SK-N-SH (cell line): ENCODE measurements at regions not wholly inside any gene's neighbourhood (a gene's known extent, or its start where the extent isn't known, plus 50 kb on each side); places are given as distances from the start of the nearest gene placed in this dataset.

Experiments used
- CTCF ChIA-PET: fragments of 300-600, 350-600 bp; formaldehyde crosslinking; extraction: SDS; loops from one replicate; lab custom pipeline; 2021; lab: Yijun Ruan, JAX
- POLR2A ChIA-PET: fragments of 350-600 bp; sonication (Branson Sonifier 250); formaldehyde crosslinking; extraction: SDS; loops from one replicate; lab custom pipeline; 2020; ENCODE audit warnings: antibody characterized with exemption, inconsistent platforms; lab: Yijun Ruan, JAX
- DNase-seq: peaks from one replicate; pipeline ENCODE4 v3.0.0; 2012
- H2AFZ ChIP-seq: fragments of 200-600 bp; sonication (generic); 2 replicates; pipeline ENCODE4 v1.8.1; 2016; ENCODE audit warnings: antibody characterized with exemption, mild to moderate bottlenecking, low read depth
- H3F3A ChIP-seq: fragments of 200-600 bp; sonication (generic); replicated peaks from 2 replicates; pipeline ENCODE3; 2016; ENCODE audit warnings: antibody characterized with exemption, mild to moderate bottlenecking; ENCODE audit not compliant: insufficient read depth
- H3K27ac ChIP-seq, 2 experiments: fragments of 200-500 bp in 1 of 2; fragments of 200-600 bp in 1 of 2; sonication (Bioruptor generic) in 1 of 2; sonication (generic), shearing (Covaris generic) in 1 of 2; 2 replicates each; pipeline versions ENCODE4 v1.5.1 to v1.6.1; 2014 to 2016; ENCODE audit warnings: low read depth in 2 of 2, inconsistent platforms in 1 of 2, low read length in 1 of 2, mild to moderate bottlenecking in 1 of 2, mixed read lengths in 1 of 2
- H3K27me3 ChIP-seq: fragments of 200-600 bp; sonication (generic), shearing (Covaris generic); 2 replicates; pipeline ENCODE4 v1.6.1; 2016; ENCODE audit warnings: mixed run types; ENCODE audit not compliant: insufficient read depth
- H3K36me3 ChIP-seq, 2 experiments: fragments of 200-500 bp in 1 of 2; fragments of 200-600 bp in 1 of 2; sonication (Bioruptor generic) in 1 of 2; sonication (generic) in 1 of 2; replicated peaks in 1 of 2; 2 replicates each; pipeline versions ENCODE3 to v1.5.1; 2014 to 2016; ENCODE audit warnings: low read length in 1 of 2, mild to moderate bottlenecking in 1 of 2; ENCODE audit not compliant: insufficient read depth in 2 of 2, control insufficient read depth in 1 of 2
- H3K4me1 ChIP-seq, 2 experiments: fragments of 200-500 bp in 1 of 2; fragments of 200-600 bp in 1 of 2; sonication (Bioruptor generic) in 1 of 2; sonication (generic), shearing (Covaris generic) in 1 of 2; 2 replicates each; pipeline versions ENCODE4 v1.5.1 to v1.6.1; 2014 to 2016; ENCODE audit warnings: low read depth in 1 of 2, low read length in 1 of 2, mixed run types in 1 of 2; ENCODE audit not compliant: insufficient read depth in 2 of 2, control insufficient read depth in 1 of 2
- H3K4me2 ChIP-seq: fragments of 200-600 bp; sonication (generic), shearing (Covaris generic); 2 replicates; pipeline ENCODE4 v1.6.1; 2017; ENCODE audit warnings: mixed run types
- H3K4me3 ChIP-seq, 2 experiments: fragments of 200-500 bp in 1 of 2; fragments of 200-600 bp in 1 of 2; sonication (Bioruptor generic) in 1 of 2; sonication (generic), shearing (Covaris generic) in 1 of 2; 2 replicates each; pipeline versions ENCODE4 v1.5.1 to v1.8.1; 2014 to 2016; ENCODE audit warnings: low read depth in 2 of 2, inconsistent platforms in 1 of 2, low read length in 1 of 2, mild to moderate bottlenecking in 1 of 2, mixed read lengths in 1 of 2, moderate library complexity in 1 of 2
- H3K79me2 ChIP-seq: fragments of 200-600 bp; sonication (generic); 2 replicates; pipeline ENCODE4 v1.8.1; 2017; ENCODE audit warnings: mild to moderate bottlenecking; ENCODE audit not compliant: insufficient read depth
- H3K9ac ChIP-seq: fragments of 200-600 bp; sonication (generic); 2 replicates; pipeline ENCODE4 v1.6.1; 2017; ENCODE audit warnings: mixed run types
- H3K9me2 ChIP-seq: fragments of 200-600 bp; sonication (generic); 2 replicates; pipeline ENCODE4 v1.6.1; 2017; ENCODE audit warnings: mixed run types
- H3K9me3 ChIP-seq: fragments of 200-600 bp; sonication (generic); 2 replicates; pipeline ENCODE4 v1.6.1; 2017; ENCODE audit warnings: mixed run types, mild to moderate bottlenecking, moderate library complexity
- H4K20me1 ChIP-seq: fragments of 200-600 bp; sonication (generic); 2 replicates; pipeline ENCODE4 v1.6.1; 2017; ENCODE audit warnings: mild to moderate bottlenecking, mixed run types; ENCODE audit not compliant: insufficient read depth
- CHD2 ChIP-seq: fragments of 150-350 bp; IDR thresholded peaks from 2 replicates; pipeline ENCODE4 v1.6.1; 2018; ENCODE audit warnings: low read length; ENCODE audit not compliant: partially characterized antibody
- CTCF ChIP-seq: fragments of 200-600 bp; sonication (generic); IDR thresholded peaks from 2 replicates; pipeline ENCODE4 v1.6.1; 2017; ENCODE audit warnings: antibody characterized with exemption, mild to moderate bottlenecking, moderate library complexity
- FOSL2 ChIP-seq: IDR thresholded peaks from 2 replicates; pipeline ENCODE4 v1.4.0; 2012; ENCODE audit warnings: low read depth, mild to moderate bottlenecking, moderate library complexity, borderline replicate concordance
- MAX ChIP-seq: IDR thresholded peaks from 2 replicates; pipeline ENCODE4 v1.4.0; 2012; ENCODE audit warnings: low read depth
- MEF2A ChIP-seq: IDR thresholded peaks from 2 replicates; pipeline ENCODE4 v1.4.0; 2012; ENCODE audit warnings: low read depth, borderline replicate concordance
- NFIC ChIP-seq: IDR thresholded peaks from 2 replicates; pipeline ENCODE4 v1.4.0; 2012; ENCODE audit warnings: borderline replicate concordance
- RAD21 ChIP-seq: IDR thresholded peaks from 2 replicates; pipeline ENCODE4 v1.6.1; 2012; ENCODE audit warnings: mild to moderate bottlenecking, low read length
- REST ChIP-seq: IDR thresholded peaks from 2 replicates; pipeline ENCODE4 v1.6.1; 2012; ENCODE audit warnings: mild to moderate bottlenecking, low read depth, low read length, moderate library complexity
- SIN3A ChIP-seq: IDR thresholded peaks from 2 replicates; pipeline ENCODE4 v1.6.1; 2012; ENCODE audit warnings: low read depth, mild to moderate bottlenecking, low read length, moderate library complexity, borderline replicate concordance
- SMC3 ChIP-seq: IDR thresholded peaks from 2 replicates; pipeline ENCODE4 v1.6.1; 2012; ENCODE audit warnings: low read depth, low read length, improper control_type of control experiment
- USF2 ChIP-seq: fragments of 150-350 bp; IDR thresholded peaks from 2 replicates; pipeline ENCODE4 v1.6.1; 2017; ENCODE audit warnings: antibody characterized with exemption, low read length, low read depth, borderline replicate concordance
- ZBTB33 ChIP-seq: IDR thresholded peaks from 2 replicates; pipeline ENCODE4 v1.4.0; 2012; ENCODE audit warnings: low read depth, borderline replicate concordance
- WGBS: methylation state at CpG from one replicate; pipeline ENCODE4 v1.1.6; 2017; ENCODE audit warnings: low lambda C conversion rate; 5-methylcytosine and 5-hydroxymethylcytosine counted together
- TF ChIP-seq, protein P1 (sequence below): fragments of 150-350 bp; IDR thresholded peaks from 2 replicates; pipeline ENCODE4 v1.6.1; 2016; ENCODE audit warnings: mild to moderate bottlenecking, low read depth, low read length

GRCh38 chr5:155678371-155678770, 648.6 kb upstream of the SGCD start (continued):
- TF ChIP-seq CHD2: no peak
- TF ChIP-seq, all 33 proteins: peak for 0

DNA sequence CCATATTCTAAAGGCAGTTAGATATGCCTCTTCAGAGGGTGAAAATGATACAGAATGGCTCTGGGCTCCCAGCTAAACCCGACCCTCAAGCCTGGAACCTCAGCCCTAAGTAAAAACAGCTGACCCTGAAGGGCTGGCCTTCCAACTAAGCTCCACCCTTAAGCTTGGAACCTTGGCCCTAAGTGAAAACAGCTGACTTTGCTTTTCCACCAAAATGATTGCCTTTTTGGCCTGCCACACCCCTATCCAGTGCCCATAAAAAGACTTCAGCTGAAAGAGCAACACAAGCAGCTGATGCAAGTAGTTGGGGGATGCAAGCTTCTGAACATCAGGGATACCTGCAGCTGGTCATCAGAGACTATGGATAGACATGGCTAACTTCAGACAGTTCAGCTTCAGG, 647.4 kb upstream of the SGCD start:
- H3K27ac ChIP-seq: no peak overlapping the region
- WGBS: no CpG with 5 or more reads among the region's 1 CpG
- H3K9me2 ChIP-seq: no peaks in the 10 kb centered on the region
- no peak overlapping the region for H3K4me2 ChIP-seq
- TF ChIP-seq SMC3 (no peak), NFIC (no peak), MAX (no peak), MEF2A (no peak), USF2 (no peak), RAD21 (no peak), CTCF (no peak), FOSL2 (no peak), ZBTB33 (no peak), REST (no peak), SIN3A (no peak)
- TF ChIP-seq, protein P1, sequence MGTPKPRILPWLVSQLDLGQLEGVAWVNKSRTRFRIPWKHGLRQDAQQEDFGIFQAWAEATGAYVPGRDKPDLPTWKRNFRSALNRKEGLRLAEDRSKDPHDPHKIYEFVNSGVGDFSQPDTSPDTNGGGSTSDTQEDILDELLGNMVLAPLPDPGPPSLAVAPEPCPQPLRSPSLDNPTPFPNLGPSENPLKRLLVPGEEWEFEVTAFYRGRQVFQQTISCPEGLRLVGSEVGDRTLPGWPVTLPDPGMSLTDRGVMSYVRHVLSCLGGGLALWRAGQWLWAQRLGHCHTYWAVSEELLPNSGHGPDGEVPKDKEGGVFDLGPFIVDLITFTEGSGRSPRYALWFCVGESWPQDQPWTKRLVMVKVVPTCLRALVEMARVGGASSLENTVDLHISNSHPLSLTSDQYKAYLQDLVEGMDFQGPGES: no peak
- TF ChIP-seq, all 33 proteins: peak for 0
- Histone ChIP-seq H3K4me3 (no peak overlapping the region), H3K4me1 (no peaks in the 10 kb centered on the region), H3K79me2 (no peaks in the 10 kb centered on the region), H3K9ac (no peak overlapping the region), H3K9me3 (no peaks in the 10 kb centered on the region), H3K27me3 (no peaks in the 10 kb centered on the region), H3K36me3 (no peaks in the 10 kb centered on the region), H2AFZ (no peak overlapping the region), H4K20me1 (no peaks in the 10 kb centered on the region), H3F3A (no peaks in the 10 kb centered on the region)
- no peak for DNase-seq
- ChIA-PET CTCF (no interaction called here), POLR2A (no interaction called here)
